Stimulated activated CD8-positive, alpha-beta memory T cell treated with anti-CD3 and anti-CD28 coated beads, Interleukin-15, amount 100 ng/mL, for 24 hours (primary cell): ENCODE measurements at regions not wholly inside any gene's neighbourhood (a gene's known extent, or its start where the extent isn't known, plus 50 kb on each side); places are given as distances from the start of the nearest gene placed in this dataset.
"Not testable (repeated sequence)": the region's sequence is repeated elsewhere in the genome, so short reads cannot be mapped to it uniquely, and the experiment has no call there.

Experiments
- DNase-seq: peaks from one replicate; pipeline ENCODE4 v3.0.0-alpha.2; 2020; ENCODE audit warnings: low read depth

- DNase-seq, result not testable (repeated sequence)
Measured at GRCh38 chr10:78096486-78096885, 62.8 kb downstream of the RPS24 start.

GRCh38 chr10:78102593-78102992 lies 68.9 kb downstream of the RPS24 start:
- DNase-seq, result not testable (repeated sequence)

DNA sequence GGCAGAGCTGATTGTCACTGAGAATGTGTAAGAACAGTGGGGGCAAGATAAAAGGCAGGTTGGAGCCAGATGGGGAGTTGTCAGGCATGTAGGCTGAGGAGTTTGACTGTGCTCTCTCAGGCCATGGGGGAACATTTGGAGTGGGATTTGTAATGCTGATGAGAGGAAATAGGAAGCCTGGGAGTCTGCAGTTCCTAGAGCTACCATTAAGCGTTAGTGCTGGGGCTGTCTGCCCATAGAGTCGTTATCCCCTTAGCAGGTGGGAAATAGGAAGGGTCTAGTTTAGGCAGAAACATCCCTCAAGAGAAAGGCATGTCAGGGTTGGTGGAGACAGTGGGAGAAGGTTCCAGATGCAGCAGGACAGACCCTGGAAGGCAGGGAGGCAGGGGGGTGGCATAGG lies 75.5 kb downstream of the RPS24 start:
- DNase-seq, result no peak

GRCh38 chr10:78115135-78115853 lies 81.6 kb downstream of the RPS24 start:
- no peak for DNase-seq

GRCh38 chr10:78116361-78116760 lies 82.7 kb downstream of the RPS24 start:
- DNase-seq, result no peak

DNA sequence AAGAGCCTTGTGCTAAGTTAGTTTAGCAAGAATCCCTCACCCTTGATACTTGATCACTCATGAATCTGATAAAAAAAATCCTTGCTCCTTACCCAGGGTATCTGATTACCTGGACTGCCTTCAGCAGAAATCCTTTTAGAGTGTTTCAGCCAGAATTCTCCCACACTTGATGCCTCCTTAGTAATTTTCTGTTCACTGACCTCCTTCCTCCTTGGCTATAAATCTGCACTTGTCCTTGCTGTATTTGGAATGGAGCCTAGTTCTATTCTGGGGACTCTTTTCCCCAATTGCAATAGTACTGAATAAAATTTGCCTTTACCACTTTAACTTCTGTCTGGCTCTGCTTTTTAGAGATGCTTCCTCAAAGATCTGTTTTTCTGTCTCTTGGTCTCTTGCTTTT lies 84.9 kb downstream of the RPS24 start:
- DNase-seq, result no peak

DNA sequence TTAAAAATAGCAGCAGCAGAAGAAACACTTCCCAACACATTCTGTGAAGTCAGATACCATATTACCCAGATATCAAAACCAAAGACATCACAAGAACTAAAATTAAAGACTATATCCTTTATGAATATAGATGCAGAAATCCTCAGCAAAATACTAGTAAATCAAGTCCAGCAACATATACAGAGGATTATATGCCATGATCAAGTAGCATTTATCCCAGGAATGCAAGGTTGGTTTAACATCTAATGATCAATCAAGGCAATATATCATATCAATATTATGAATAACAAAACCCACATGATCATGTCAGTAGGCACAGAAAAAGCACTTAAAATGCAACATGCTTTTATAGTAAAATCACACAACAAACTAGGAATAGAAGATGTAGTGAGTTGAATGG lies 88.1 kb downstream of the RPS24 start:
- DNase-seq, result no peak

DNA sequence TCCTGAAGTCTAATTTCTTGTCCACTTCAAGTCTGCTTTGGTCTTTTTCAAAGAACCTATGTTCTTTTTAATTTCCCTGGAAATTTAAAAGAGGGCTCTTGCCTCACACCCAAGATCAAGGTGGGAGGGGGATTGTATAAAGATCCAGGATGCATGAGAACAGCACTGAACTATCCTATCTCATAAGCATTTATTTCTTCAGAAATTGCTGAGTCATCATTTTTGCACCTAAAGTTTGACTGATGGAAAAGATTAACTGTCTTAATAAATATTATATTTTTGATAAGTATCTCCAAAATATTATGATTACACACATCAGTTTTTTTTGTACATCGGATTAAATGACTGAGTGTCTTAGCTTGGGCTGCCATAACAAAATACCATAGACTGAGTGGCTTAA lies 90.5 kb downstream of the RPS24 start:
- no peak for DNase-seq

DNA sequence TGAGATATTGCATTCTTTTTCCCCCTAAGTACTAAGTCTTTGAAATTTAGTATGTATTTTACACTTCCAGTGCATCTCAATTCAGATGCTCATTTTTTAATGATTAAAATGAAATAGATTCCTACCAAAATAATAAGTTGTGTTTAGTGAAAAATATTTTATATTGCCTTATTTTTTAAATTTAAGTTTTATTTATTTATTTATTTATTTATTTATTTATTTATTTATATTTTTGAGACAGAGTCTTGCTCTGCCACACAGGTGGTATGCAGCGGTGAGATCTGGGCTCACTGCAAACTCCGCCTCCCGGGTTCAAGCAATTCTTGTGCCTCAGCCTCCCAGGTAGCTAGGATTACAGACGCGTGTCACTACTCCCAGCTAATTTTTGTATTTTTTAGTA lies 95.5 kb downstream of the RPS24 start:
- no peak for DNase-seq

- DNase-seq, result no peak
Measured at GRCh38 chr10:78130966-78131710, 97.5 kb downstream of the RPS24 start.

- no peak for DNase-seq
Measured at GRCh38 chr10:78134773-78135306, 101.2 kb downstream of the RPS24 start.

DNA sequence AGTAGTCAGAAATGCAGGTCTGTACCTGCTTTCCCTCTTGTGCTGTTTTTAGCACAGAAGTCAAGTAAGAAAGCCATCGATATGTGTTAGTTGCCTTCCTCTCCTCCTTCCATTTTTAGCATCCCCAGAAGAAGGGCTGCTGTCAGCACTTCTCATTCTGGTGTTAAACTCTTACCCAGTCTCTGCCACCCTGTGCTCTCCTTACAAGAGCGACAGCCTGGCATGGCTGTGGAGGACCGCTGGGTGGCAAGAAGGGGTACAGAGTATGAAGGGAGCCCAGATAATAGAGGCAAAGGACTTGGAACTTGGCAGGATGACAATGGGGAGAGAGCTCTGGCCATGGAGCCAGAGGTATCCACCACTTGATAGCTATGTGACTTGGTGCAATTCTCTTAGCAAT lies 103.5 kb downstream of the RPS24 start:
- no peak for DNase-seq

DNA sequence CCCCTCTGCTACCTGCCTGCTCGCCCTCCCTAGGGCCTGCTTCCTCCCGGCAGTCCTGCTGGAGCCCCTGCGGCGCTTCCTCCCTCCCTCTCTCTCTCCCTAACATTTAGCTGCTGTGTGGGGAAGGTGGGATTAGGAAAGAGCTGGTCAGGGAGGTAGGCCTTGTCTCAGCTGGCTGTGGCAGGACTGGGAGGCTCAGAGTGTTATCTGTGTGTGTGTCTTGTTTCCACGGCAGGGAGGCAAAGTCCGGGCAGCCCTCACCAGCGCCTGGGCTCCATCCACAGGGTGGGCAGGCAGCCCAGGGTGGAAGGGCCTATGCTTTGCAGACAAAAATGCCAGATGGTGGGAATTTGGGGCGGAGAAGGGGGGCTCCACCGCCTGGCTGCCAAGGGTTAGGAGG lies 105.7 kb downstream of the RPS24 start:
- no peak for DNase-seq

GRCh38 chr10:78140066-78140630 lies 106.5 kb downstream of the RPS24 start:
- DNase-seq, result no peak

DNA sequence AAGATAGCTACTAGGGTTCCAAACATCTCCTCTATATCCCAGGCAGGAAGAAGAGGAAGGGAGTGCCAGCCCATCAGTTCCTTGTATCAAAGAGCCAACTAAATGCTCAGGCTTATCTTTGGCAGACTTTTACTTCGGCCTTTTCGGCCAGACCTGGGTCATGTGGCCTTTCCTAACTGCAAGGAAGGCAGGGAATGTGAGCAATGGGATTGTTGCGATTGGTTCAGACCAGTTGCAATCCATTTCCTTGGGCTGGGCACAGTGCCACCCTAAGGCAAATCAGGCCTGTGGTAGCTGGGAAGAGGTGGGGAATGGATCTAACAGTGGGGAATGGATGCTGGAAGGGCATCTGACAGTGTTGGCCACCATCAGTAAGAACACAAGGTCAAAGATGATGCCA lies 109.9 kb downstream of the RPS24 start:
- no peak for DNase-seq

GRCh38 chr10:78146200-78146599 lies 112.5 kb downstream of the RPS24 start:
- no peak for DNase-seq

- no peak for DNase-seq
Measured at GRCh38 chr10:78147202-78147601, 113.5 kb downstream of the RPS24 start.

DNA sequence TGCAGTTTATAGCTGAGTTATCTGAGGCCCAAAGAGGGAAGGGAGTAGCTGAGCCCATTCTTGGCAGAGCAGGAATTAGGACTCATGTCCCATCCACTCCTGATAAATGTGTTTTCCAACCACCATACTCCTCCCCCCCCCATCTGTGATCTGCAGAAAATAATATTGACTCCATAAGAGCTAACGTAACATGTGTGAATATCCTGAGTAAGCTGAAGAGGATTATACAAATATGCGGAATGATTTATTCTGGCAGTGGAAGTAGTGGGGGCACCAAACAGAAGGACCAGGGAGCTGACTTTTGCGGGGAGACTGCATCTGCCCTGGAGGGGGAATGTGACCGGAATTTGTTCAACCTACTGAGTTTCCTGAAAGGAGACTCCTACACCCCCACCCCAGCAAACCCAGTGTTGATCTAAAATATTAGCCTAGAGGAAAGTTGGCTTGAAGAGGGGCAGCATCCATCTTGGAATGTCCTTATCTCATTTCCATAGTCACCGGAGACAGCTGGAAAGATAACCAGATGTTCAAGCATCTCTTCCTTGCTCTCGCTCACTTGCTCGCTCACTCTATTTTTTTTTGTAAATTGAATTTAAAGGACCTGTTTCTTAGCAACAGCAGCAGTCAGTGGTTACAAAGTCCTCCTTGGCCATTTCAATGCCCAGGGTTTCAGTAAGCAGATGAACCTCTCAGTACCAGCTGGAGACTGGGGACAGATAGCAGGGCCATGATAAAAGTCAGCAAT lies 114.7 kb downstream of the RPS24 start:
- DNase-seq, result no peak

DNA sequence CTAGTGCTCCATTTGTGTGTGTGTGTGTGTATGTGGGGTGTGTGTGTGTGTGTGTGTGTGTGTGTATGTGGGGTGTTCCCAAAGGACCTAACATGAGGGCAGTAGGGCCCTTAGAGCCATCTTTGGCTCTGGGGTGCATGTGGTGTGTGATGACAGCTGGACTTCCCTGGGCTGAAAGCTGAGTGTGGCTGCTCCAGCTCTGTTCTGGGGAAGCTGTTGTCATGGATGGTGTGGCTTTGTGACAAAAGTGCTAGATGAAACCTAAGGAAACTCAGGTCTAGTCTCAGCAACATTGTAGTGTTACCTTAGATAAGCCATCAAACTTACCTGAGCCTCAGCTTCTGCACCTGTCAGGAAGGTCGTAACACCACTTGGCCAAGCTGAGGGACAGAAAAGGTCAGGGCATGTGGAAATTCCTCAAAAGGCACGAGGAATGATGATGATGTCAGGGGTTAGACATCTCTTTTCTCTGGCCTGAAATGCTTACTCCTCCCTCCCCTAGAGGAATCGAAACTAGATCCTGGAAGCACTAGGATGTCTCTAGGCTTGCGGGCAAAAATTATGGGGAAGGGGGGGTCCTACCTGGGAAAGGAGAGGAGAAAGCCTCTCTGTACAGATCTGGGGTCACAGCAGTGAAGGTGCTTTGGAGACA lies 115.4 kb downstream of the RPS24 start:
- no peak for DNase-seq

DNA sequence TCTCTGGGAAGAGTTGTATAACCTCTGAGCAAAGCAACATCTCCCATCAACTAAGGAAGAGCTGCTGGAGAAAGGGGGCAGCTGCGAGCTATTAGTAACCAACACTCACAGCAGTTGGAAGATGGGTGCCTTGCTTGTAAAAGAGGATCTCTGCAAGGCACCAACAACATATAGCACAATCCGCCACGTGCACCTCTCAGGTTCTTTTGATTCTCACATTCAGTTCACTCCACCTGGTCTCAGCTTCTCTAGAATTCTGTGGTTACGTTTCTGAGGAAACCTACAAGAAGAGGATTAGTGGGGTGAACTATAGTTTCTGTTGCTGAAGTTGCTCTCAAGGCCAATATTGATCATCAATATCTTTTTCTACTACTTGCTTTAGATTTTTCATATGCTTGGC lies 117.1 kb downstream of the RPS24 start:
- no peak for DNase-seq

GRCh38 chr10:78155722-78156121 lies 122.1 kb downstream of the RPS24 start:
- DNase-seq, result no peak

- no peak for DNase-seq
Measured at GRCh38 chr10:78160591-78160990, 126.9 kb downstream of the RPS24 start.
